Liver (tissue), 3 donors: ENCODE measurements at regions not wholly inside any gene's neighbourhood (a gene's known extent, or its start where the extent isn't known, plus 50 kb on each side); places are given as distances from the start of the nearest gene placed in this dataset.

Experiments
- EGR1 ChIP-seq, 2 donors: IDR thresholded peaks; 2 replicates each; pipeline ENCODE4 v1.6.1; 2016 to 2018; ENCODE audit warnings: antibody characterized with exemption in 2 of 2, low read depth in 2 of 2
- GABPA ChIP-seq, 2 donors: IDR thresholded peaks in 1 of 2; conservative IDR thresholded peaks in 1 of 2; 2 replicates each; pipeline ENCODE4 v1.6.1; 2016; ENCODE audit warnings: antibody characterized with exemption in 2 of 2, mild to moderate bottlenecking in 1 of 2, moderate library complexity in 1 of 2
- JUND ChIP-seq, 2 donors: IDR thresholded peaks; 2 replicates each; pipeline ENCODE4 v1.6.1; 2016; ENCODE audit warnings: antibody characterized with exemption in 2 of 2
- RAD21 ChIP-seq, 2 donors: IDR thresholded peaks; 2 replicates each; pipeline ENCODE4 v1.6.1; 2016; ENCODE audit warnings: antibody characterized with exemption in 2 of 2, mild to moderate bottlenecking in 2 of 2
- REST ChIP-seq: IDR thresholded peaks from 2 replicates; pipeline ENCODE4 v1.6.1; 2016; ENCODE audit warnings: antibody characterized with exemption, mild to moderate bottlenecking
- TAF1 ChIP-seq: conservative IDR thresholded peaks from 2 replicates; pipeline ENCODE4 v1.6.1; 2016; ENCODE audit warnings: antibody characterized with exemption, mild to moderate bottlenecking
- YY1 ChIP-seq: IDR thresholded peaks from 2 replicates; pipeline ENCODE4 v1.6.1; 2016; ENCODE audit warnings: antibody characterized with exemption, mild to moderate bottlenecking
- TF ChIP-seq, protein P1 (sequence below): fragments of 150-350 bp; IDR thresholded peaks from 2 replicates; pipeline ENCODE4 v1.5.1; 2017; ENCODE audit warnings: improper control_type of control experiment, low read depth, low read length; ENCODE audit not compliant: missing input control
- donor health status: healthy.
- donor health status: healthy.

- TF ChIP-seq, protein P1, sequence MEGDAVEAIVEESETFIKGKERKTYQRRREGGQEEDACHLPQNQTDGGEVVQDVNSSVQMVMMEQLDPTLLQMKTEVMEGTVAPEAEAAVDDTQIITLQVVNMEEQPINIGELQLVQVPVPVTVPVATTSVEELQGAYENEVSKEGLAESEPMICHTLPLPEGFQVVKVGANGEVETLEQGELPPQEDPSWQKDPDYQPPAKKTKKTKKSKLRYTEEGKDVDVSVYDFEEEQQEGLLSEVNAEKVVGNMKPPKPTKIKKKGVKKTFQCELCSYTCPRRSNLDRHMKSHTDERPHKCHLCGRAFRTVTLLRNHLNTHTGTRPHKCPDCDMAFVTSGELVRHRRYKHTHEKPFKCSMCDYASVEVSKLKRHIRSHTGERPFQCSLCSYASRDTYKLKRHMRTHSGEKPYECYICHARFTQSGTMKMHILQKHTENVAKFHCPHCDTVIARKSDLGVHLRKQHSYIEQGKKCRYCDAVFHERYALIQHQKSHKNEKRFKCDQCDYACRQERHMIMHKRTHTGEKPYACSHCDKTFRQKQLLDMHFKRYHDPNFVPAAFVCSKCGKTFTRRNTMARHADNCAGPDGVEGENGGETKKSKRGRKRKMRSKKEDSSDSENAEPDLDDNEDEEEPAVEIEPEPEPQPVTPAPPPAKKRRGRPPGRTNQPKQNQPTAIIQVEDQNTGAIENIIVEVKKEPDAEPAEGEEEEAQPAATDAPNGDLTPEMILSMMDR = peak; percentile 59
- TF ChIP-seq EGR1 (IDR thresholded peaks at IDR 0.05; ENCODE audit: low read depth in 2 of 2) = no peak
- no peak for TF ChIP-seq REST
- no peak for TF ChIP-seq JUND (IDR thresholded peaks at IDR 0.05)
- TF ChIP-seq GABPA (IDR thresholded peaks at IDR 0.05 in 1 of 2, conservative IDR thresholded peaks at IDR 0.05 in 1 of 2) = no peak
- no peak for TF ChIP-seq TAF1
- TF ChIP-seq RAD21 (IDR thresholded peaks at IDR 0.05) = peak; percentile 82 to 84
- TF ChIP-seq YY1 = no peak
These were observed 880.4 kb upstream of the MAN1A1 start for GRCh38 chr6:120230008-120230407.
